HG03457 (cell line): ENCODE measurements at regions not wholly inside any gene's neighbourhood (a gene's known extent, or its start where the extent isn't known, plus 50 kb on each side); places are given as distances from the start of the nearest gene placed in this dataset.
"Not testable (repeated sequence)": the region's sequence is repeated elsewhere in the genome, so short reads cannot be mapped to it uniquely, and the experiment has no call there.

Experiments
- ATAC-seq: cut with Tn5 transposase; IDR thresholded peaks from one replicate; pipeline ENCODE4 v1.9.1; 2021; ENCODE audit warnings: moderate number of reproducible peaks; ENCODE audit not compliant: unreplicated experiment

GRCh38 chr12:124373701-124374100, 78.8 kb downstream of the RFLNA start:
- not testable (repeated sequence) for ATAC-seq

GRCh38 chr12:124372831-124373230, 77.9 kb downstream of the RFLNA start:
- no peak for ATAC-seq

- ATAC-seq, result no peak
Measured at GRCh38 chr12:124371970-124372555, 77.2 kb downstream of the RFLNA start.

- ATAC-seq, result no peak
Measured at GRCh38 chr12:124371366-124371765, 76.5 kb downstream of the RFLNA start.

GRCh38 chr12:124370851-124371250, 76.0 kb downstream of the RFLNA start:
- ATAC-seq, result no peak

- no peak for ATAC-seq
Measured at GRCh38 chr12:124370384-124370783, 75.5 kb downstream of the RFLNA start.

- ATAC-seq, result no peak
Measured at GRCh38 chr12:124369827-124370378, 75.0 kb downstream of the RFLNA start.

- ATAC-seq, result no peak
Measured at GRCh38 chr12:124369055-124369826, 74.3 kb downstream of the RFLNA start.

GRCh38 chr12:124368421-124369032, 73.6 kb downstream of the RFLNA start:
- ATAC-seq, result no peak

- ATAC-seq, result no peak
Measured at GRCh38 chr12:124365726-124366430, 71.0 kb downstream of the RFLNA start.
